Glomerular visceral epithelial cell (primary cell): ENCODE measurements at regions not wholly inside any gene's neighbourhood (a gene's known extent, or its start where the extent isn't known, plus 50 kb on each side); places are given as distances from the start of the nearest gene placed in this dataset.
"Not testable (repeated sequence)": the region's sequence is repeated elsewhere in the genome, so short reads cannot be mapped to it uniquely, and the experiment has no call there.

ENCODE experiments used
- DNase-seq: peaks from one replicate; pipeline ENCODE4 v3.0.0-alpha.2; 2016; ENCODE audit errors: extremely low spot score

DNA sequence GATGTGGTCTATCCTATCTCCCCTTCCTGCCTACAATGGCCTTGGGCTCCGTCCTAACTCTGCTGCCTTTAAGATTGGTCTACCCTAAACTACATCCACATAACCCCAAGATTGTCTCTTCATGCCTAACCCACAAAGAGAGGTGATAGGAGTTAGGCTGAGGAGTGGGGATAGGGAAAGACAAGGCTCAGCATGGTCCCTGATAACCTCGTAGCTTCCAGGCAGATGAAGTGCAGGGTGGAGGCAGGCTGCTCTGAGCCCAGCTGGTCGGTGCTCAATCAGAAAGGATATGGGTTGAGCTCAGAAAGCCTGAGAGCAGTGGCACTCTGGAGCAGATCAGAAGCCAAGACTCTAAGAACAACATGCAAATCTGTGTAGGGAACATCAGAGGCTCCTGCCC, 87.1 kb upstream of the KIF2A start:
- not testable (repeated sequence) for DNase-seq

DNA sequence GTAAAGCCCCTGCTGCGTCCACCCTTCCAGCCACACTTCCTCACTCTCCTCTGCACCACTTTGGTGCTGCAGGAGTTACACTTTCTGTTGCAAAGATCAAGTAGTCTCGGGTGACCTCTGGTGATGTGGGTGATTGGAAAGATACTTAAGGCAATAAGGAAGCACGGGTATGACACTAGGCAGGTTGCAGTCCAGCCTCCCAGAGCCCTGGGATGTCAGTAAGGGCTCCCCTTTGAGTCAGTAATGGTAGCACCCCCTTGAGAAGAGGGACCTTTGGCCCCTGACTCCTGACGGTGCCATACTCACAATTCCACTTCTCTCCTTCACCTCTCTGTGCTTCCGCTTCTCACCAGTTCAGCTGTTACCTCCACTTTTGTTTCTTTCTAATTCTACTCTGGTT, 84.1 kb upstream of the KIF2A start:
- not testable (repeated sequence) for DNase-seq

DNA sequence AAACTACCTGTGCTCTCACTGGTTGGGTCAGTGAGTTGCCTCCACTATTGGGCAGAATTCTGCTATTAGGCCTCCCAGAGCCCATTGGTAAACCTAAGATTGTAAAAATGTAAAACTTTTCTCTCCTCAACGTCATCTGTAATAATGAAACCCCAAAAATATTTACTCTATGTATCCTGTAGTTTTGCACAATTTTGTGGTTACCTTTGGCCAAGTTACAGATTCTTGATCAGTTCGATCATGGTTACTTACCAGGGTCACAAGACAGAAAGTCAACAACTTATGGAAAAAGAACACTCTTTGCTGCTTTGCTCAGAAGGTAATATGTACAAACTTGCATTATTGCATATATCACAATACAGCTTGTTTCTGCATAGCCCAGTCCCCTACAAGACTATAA, 83.7 kb upstream of the KIF2A start:
- DNase-seq = peak; percentile 25

DNA sequence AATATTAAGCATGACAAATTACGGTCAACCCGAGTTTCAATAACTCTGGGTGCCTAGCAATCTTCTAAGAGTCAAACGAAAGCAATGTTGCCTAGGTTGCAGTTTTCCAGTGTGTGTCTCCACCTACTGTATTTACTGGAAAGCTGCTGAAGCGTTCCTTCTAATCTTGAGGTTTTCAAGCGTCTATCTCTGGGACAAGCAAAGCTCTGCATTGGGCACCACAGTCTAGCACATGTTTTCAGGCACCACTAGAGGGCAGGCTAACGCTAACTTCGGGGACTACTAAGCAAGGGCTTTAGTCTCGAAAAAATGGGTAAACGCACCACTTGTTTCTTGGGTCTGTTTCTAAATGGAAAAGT, 82.7 kb upstream of the KIF2A start:
- DNase-seq = not testable (repeated sequence)

DNA sequence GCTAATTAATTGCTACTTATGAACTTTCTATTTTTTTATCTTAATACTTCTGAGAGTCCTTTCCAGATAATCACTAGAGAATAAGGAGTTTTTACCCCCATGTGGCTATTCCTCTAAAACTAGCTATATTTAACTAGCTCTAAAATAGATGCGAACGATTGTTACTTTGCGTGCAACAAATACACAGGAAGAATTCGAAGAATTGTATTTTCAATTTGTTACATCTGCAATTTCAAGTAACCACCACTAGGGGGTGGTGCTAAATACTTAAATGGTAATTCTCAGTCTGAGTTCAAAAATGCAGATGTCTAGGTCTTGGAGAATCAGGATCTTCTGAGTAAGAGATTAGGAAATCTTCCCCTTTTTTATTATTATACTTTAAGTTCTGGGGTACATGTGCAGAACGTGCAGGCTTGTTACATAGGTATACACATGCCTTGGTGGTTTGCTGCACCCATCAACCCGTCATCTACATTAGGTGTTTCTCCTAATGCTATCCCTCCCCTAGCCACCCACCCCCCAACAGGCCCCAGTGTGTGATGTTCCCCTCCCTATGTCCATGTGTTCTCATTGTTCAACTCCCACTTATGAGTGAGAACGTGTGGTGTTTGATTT, 80.9 kb upstream of the KIF2A start:
- DNase-seq = not testable (repeated sequence)

DNA sequence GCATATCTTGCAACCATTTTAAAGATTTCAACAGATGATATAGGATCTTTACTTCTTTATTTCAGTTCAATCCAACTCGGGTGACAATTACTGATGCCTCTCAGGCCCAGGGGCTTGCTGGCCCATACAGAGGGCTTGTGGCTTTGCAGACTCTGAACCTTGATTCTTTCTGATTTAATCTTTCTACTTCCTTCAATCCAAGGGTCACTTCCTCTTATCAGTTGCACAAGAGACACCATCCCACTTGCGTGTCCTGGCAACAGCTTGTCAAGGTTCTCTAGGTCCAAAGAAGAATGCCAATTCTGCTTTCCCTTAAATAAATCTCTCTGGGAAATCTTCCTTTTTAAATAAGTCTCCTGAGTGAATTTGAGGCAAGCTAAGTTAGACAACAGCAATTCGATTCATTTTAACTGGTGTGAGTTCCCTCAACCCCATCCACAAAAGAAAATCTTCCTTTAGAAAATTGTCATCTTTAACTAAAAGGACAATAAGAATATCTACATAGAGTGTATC, 75.1 kb upstream of the KIF2A start:
- not testable (repeated sequence) for DNase-seq

DNA sequence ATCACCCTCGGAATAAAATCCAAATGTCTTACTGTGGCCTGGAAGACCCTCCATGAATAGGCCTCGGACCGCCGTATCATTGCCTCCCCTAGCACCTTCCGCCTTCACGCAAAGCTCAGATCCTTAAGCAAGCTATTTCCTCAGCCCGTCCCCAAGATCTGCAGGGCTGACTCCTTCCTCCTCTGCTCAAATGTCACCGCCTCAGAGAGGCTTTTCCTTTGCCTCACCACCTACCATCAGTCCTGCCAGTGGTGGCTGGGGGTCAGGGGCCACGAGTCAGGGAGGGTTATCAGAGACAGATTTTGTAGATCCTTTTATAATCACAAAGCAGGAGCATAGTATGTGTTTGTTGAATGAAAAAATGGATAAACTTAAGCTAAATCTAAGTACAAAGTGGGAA, 74.4 kb upstream of the KIF2A start:
- no peak for DNase-seq

DNA sequence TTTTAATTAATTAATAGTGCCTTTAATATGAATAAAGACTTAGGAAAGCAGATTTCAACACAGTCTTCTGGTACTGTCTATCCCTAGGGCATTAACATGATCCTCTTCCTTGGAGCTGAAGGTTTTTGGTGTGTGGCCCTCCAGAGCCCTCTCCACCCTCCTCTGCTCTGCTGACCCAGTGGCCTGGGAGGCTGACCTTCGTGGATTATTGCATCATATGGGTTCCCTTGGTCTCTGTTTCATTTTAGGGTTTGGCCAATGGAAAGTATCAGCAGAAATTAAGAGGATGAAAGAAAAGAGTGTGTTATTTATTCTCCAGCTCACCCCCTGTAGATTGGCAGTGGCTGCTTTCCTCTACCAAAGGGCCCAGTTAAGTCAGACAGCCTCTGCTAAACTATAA, 73.8 kb upstream of the KIF2A start:
- not testable (repeated sequence) for DNase-seq

DNA sequence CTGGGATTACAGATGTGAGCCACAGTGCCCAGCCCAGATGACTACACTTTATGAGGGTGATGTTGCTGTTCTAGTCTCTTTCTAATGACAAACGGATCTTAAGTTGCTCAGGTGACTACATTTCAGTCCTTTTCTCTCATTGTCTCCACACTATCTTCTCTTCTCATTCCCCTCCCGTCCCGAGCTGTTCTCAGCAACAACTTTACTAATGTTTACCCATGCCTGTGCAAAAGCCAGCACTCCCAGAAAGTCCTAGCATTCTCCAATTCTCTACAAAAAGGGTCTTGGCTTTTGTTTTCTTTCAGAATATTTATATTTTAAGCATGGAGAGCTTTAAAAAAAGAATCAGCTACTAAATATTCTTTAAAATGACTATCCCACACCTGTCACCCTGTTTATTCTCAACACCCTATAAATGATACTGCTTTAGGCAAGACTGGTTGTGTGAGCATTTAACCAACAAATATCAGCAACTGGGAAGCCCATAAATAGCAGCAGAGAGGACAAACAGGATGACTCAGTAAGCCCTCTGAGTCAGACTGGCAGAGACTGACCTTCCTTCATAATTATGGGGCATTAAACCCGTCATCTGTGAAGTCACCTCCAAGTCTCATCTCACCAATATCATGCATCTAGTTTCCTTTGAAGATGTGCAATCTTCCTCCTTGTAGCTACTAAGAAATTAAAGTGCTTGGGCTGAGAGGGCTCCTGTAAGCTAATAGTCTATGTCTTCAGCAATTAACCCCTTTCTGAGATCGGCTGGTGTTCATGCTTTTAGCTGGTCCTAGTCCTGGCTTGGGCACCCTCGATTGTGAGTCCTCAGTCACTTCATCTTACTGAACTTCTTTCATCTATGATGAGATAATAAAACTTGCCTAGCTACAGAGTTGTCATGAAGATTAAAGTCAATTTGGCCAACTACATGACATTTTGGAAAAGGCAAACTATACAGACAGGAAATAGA, 72.6 kb upstream of the KIF2A start:
- DNase-seq = peak; percentile 51

DNA sequence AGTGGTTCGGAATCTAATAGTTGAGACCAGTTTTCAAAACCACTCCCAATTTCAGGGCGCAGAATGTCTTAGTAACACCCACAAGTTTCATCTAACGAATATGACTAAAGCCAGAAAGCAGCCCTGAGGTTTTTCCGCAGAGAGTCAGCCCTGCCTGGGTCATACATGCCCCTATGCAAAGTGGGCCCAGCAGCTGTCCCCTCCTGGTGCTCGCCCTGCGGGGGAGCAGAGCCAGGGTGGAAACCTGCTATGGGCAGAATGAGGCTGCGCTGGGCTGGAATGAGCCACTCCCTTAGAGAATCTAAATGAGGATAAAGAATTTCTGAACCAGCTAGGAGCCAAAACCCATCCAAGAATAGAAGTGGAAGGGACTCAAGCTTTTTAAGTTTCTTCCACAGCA, 69.4 kb upstream of the KIF2A start:
- not testable (repeated sequence) for DNase-seq

DNA sequence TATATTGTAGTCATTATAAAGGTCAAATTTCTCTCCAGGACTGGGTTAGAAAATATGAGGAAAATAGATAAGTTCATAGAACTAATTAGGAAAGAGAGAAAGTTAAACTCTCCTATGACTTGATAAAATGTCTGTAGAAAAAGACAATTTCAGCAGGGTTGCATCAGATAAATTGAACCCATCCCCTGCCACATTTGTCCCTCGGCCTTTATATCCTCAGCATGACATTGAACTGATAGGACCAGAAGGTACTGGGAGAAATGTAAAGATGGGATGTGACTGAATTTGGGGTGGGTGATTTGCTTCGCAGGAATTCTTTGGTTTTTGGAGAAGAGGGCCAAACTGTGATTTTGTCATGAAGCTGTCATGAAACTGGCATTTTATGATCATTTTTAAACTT, 68.1 kb upstream of the KIF2A start:
- DNase-seq = not testable (repeated sequence)

DNA sequence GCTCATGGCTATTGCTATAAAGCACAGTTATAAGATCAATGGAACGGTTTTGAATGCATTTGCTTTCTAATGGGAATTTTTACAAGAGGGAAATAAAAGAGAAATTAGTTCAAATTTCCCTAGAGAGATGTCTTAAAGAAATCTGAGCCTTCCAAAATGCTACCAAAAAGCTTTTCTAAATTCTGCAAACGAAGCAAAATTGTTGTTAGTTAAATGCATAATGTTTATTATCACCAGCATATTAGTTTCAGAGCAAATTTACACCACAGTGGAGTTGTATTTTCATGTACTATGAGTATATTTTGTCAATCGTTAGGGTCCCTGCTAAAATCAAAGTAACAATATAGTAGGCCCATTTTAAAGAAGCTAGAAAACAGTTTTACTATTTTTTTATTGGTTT, 67.4 kb upstream of the KIF2A start:
- DNase-seq = not testable (repeated sequence)

DNA sequence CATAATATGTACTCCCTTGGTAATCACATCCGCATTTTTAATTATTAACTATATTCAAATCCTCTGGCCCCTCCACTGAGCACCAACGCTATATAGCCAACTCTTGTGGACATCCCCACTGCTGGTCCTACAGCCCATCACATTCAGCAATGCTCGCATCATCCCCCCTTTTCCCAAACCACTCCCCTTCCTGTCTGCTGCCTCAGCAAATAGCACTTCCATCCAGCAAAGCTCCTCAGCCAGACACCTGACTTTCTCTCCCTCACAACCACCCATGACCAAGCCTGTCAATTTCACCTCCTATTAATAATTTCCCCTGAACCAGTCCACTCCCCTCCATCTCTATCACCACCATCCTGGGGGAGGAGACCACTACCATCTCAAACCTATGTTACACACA, 65.5 kb upstream of the KIF2A start:
- not testable (repeated sequence) for DNase-seq

DNA sequence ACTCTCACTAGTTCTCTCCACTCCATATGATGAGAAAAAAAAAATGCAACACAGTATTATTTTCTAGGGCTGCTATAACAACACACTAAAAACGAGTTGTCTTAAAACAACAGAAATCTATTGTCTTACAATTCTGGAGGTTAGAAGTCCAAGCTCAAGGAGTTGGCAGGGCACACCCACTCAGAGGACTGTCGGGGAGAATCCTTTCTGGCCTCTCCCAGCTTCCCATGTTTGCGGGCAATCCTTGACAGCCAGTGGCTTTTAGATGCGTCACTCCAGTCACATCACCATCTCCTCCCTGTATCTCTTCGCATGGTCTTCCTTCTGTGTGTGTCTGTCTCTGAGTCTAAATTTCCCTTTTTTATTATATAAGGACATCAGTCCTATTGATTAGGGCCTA, 64.0 kb upstream of the KIF2A start:
- not testable (repeated sequence) for DNase-seq

DNA sequence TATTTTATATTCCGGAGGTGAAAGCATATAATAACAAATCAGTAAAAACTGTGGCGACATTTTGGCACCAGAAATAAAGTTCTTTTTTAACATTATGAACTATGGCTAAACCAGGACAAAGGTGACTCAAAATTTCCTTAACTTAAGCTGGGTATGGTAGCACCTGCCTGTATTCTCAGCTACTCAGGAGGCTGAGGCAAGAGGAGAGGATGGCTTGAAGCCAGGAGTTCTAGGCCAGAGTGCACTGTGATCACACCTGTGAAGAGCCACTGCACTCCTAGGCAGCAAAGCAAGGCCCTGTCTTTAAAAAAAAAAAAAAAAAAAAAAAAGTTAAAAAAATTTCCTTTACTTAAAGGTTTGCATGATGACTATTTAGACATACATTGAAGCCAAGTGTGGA, 63.0 kb upstream of the KIF2A start:
- DNase-seq = not testable (repeated sequence)

DNA sequence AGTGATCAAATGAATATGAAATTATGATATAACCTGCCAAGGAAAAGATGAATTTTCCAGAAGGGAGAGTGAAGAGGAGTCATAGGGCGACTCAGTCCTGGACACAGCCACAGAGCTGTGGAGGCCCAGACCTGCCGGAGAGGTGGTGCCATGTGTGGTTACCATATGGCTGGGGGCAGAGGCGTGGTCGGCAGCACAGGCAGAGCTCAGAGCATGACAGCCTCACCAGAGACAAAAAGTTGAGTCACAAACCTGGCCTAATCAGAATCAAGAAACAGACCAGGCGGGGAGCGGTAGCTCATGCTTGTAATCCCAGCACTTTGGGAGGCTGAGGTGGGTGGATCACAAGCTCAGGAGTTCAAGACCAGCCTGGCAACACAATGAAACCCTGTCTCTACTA, 57.8 kb upstream of the KIF2A start:
- peak; percentile 30 for DNase-seq

DNA sequence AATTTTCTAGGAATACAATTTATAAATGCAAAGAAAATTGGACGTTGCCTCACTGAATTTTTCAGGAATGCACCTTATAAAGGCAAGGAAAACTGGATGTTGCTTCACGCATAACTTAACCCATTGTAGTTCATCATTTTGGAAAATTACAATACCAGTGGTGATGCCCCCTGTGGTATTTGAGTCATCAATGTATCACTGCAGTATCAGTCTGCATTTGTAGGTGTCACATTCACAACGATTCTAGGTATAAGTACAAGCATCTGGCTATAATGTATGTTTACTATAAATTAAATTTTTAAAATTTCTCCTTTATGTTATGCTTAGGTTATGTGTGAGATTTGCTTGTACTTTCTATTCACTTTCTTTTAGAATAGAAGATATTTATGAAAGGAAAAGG, 55.9 kb upstream of the KIF2A start:
- not testable (repeated sequence) for DNase-seq

DNA sequence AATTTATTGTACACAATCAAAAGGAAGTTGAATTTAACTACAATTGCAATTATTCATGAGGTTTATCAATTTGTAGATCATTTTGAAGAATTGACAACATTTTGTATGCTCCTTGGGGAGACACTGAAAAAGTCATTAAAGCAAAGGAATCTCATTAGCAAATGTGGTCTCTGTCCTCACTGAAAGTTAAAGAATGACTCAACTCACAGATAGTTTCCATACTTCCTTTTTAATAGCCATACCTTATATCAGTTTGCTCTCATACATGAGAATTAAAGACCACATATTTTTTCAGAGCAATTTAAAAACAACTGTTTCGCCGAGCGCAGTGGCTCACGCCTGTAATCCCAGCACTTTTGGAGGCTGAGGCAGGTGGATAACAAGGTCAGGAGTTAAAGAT, 55.1 kb upstream of the KIF2A start:
- DNase-seq = not testable (repeated sequence)

DNA sequence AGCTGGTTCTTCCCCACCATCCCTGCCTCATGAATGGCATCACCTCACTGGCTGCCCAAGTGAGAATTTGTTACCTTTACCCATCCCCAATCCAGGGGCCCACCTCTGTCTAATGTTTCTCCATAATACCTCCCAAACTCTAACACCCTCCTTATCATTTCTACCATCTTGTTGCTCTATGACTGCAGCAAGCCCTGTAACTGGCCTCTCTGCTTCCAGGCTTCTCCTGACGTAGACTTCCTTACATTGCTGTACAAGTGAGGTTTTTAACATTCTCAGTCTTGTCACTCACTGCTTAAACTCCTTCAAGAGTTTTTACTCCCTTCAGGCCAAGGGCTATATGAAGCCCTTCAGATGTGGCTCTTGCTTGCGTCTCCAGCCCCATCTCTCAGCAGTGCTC, 53.5 kb upstream of the KIF2A start:
- not testable (repeated sequence) for DNase-seq

DNA sequence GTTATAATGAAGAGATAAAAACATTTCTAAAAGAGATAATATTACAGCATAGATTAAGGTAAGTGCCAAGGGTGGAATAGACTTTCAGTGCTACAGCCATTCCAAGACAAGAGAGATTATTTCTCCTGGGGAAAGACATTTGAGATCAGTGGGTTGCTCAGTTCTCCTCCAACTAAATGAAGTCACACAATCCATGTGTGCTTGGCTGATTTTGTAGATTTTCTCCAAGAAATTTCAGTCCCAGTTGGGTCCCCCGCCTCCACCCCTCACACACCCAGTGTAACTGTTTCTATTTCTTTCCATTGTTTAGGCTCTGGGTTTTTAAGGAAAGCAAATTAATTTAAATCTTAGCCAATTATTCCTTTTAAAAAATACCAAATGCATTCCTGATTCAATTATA, 50.5 kb upstream of the KIF2A start:
- not testable (repeated sequence) for DNase-seq

DNA sequence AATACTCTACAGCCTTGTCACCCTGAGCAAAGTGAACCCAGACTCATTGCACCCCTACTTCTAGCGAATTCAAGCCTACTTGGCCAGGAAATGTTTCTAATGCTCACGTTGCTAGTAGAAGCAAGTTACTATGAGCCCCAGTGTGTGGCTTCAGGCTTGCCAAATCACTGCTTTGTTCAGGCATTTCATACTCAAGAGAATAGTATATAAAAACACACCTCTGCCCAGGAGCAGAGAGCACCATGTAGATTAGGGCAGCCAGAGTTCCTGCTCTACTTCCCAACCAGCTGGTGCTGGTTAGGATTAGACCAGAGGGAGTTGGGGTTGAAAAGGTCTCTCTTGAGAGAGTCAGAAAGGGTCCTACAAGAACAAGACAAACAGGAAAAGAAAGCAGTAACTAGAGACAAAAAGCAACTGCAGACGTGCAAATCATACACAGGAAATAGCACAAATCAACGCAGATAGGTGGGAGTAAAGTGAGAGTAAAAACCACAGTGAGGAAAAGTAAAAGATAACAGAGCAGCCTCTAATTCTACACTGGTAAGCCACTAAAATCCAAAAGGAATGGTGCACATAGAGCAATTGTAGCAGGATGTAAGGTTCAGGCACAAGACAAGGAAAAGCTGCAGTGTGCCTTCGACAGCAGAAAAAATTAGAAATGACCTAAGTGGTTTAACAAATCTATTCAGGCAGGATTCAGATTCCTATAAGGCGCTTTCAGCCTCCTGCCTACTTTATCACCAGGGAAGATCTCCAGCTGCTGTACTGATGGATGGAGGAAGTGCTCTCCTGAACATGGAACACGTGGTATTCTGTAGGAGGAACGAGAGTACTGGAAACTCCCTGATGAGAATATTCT, 49.6 kb upstream of the KIF2A start:
- DNase-seq = no peak
